Activated CD8-positive, alpha-beta T cell treated with anti-CD3 and anti-CD28 coated beads, Interleukin-2, amount 10 ng/mL, durations not matched to agents 7 days and 5 days (primary cell): ENCODE measurements at regions not wholly inside any gene's neighbourhood (a gene's known extent, or its start where the extent isn't known, plus 50 kb on each side); places are given as distances from the start of the nearest gene placed in this dataset.

Experiments used
- ATAC-seq: fragments of 150-1000 bp; cut with Tn5 transposase; one replicate; pipeline ENCODE4 v1.10.0; 2021; ENCODE audit warnings: moderate library complexity
- CTCF ChIA-PET: fragments of 350-600 bp; sonication (Branson Sonifier 250); formaldehyde crosslinking; loops from one replicate; lab custom pipeline; 2021; ENCODE audit warnings: antibody characterized with exemption; lab: Charles Lee
- POLR2A ChIA-PET: fragments of 350-600 bp; sonication (Branson Sonifier 250); formaldehyde crosslinking; loops from one replicate; lab custom pipeline; 2021; ENCODE audit warnings: antibody characterized with exemption; lab: Charles Lee
- DNase-seq: peaks from one replicate; pipeline ENCODE4 v3.0.0-alpha.2; 2020
- H3K27ac Mint-ChIP-seq: one replicate; pipeline ENCODE4 v1.8.0; 2021; ENCODE audit warnings: mild to moderate bottlenecking, mixed read lengths
- H3K27me3 Mint-ChIP-seq: one replicate; pipeline ENCODE4 v1.8.0; 2021; ENCODE audit warnings: low read depth, mixed read lengths
- H3K36me3 Mint-ChIP-seq: one replicate; pipeline ENCODE4 v1.8.0; 2021; ENCODE audit warnings: low read depth, mixed read lengths
- H3K4me1 Mint-ChIP-seq: one replicate; pipeline ENCODE4 v1.8.0; 2021; ENCODE audit warnings: low read depth, mixed read lengths
- H3K4me3 Mint-ChIP-seq: one replicate; pipeline ENCODE4 v1.8.0; 2021; ENCODE audit warnings: mild to moderate bottlenecking, mixed read lengths
- H3K9me3 Mint-ChIP-seq: one replicate; pipeline ENCODE4 v1.8.0; 2022; ENCODE audit warnings: mixed read lengths; ENCODE audit not compliant: insufficient read depth

- ChIA-PET POLR2A (no interaction called here), CTCF (interaction anchor here (0.7 to 1.2 kb wide), 3 partner anchors 22 to 170 kb away, joined by 3 to 8 read pairs (median 4); no protein-coding TSS in a partner anchor)
- Mint-ChIP-seq H3K4me1 (peaks cover 23% of the 10 kb centered on the region), H3K36me3 (no peaks in the 10 kb centered on the region), H3K27ac (no peak overlapping the region), H3K9me3 (no peaks in the 10 kb centered on the region), H3K27me3 (no peaks in the 10 kb centered on the region), H3K4me3 (no peak overlapping the region)
- DNase-seq = no peak
- no peak for ATAC-seq
Observed at GRCh38 chr5:68456756-68457217, 241.2 kb downstream of the PIK3R1 start.

- H3K27me3 Mint-ChIP-seq = no peaks in the 10 kb centered on the region
- no peaks in the 10 kb centered on the region for H3K9me3 Mint-ChIP-seq
- DNase-seq = no peak
- H3K36me3 Mint-ChIP-seq = no peaks in the 10 kb centered on the region
- H3K4me3 Mint-ChIP-seq = no peak overlapping the region
- POLR2A ChIA-PET = no interaction called here
- no peak for ATAC-seq
- CTCF ChIA-PET = interaction anchor here (1.2 kb wide), 1 partner anchor 170 kb away, joined by 8 read pairs; no protein-coding TSS in a partner anchor
- H3K4me1 Mint-ChIP-seq = peaks cover 23% of the 10 kb centered on the region
- no peak overlapping the region for H3K27ac Mint-ChIP-seq
Observed at GRCh38 chr5:68457285-68457684, 241.7 kb downstream of the PIK3R1 start.

DNA sequence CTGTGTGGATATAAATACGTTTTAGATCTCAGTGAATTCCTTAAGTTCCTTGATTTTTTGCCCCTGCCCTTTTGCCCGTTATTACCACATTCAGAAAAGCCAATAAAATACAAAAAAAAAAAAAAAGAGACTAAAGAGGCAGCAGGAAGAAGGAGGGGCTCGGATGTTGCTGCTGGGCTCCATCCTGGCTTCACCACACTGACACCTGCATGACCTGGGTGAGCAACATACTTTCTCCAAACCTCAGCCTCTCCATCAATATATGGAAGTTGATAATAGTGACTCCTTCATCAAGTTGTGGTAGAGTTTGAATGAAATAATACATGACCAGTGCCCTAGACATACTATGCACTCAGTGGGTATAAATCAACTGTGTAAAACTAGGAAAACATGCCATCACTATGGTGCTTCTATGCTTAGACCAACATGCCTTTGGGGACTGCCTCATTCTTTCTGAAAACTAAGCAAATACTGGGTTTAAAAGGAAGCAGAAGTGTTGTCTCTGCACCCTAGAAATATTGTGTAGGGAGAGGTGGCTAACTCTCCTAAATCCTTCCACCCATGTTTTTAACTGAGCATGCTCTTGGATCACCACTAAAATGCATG, 243.0 kb downstream of the PIK3R1 start:
- ATAC-seq (no peak), DNase-seq (peak; percentile 55)
- ChIA-PET POLR2A (interaction anchor here (0.8 kb wide), 1 partner anchor 170 kb away, joined by 3 read pairs; no protein-coding TSS in a partner anchor), CTCF (interaction anchor here (1.0 to 7.6 kb wide), 3 partner anchors 80 to 171 kb away, joined by 4 to 122 read pairs (median 4); no protein-coding TSS in a partner anchor)
- H3K27ac Mint-ChIP-seq = no peak overlapping the region
- peaks cover 23% of the 10 kb centered on the region for H3K4me1 Mint-ChIP-seq
- H3K9me3 Mint-ChIP-seq = no peaks in the 10 kb centered on the region
- H3K27me3 Mint-ChIP-seq = no peaks in the 10 kb centered on the region
- no peaks in the 10 kb centered on the region for H3K36me3 Mint-ChIP-seq
- H3K4me3 Mint-ChIP-seq = no peak overlapping the region

GRCh38 chr5:68459093-68459809, 243.7 kb downstream of the PIK3R1 start:
- POLR2A ChIA-PET = interaction anchor here (0.8 kb wide), 1 partner anchor 171 kb away, joined by 3 read pairs; no protein-coding TSS in a partner anchor
- H3K9me3 Mint-ChIP-seq = no peaks in the 10 kb centered on the region
- no peak overlapping the region for H3K4me3 Mint-ChIP-seq
- H3K27ac Mint-ChIP-seq = no peak overlapping the region
- no peaks in the 10 kb centered on the region for H3K27me3 Mint-ChIP-seq
- DNase-seq (no peak), ATAC-seq (no peak)
- H3K36me3 Mint-ChIP-seq = no peaks in the 10 kb centered on the region
- CTCF ChIA-PET = interaction anchor here (1.0 to 7.6 kb wide), 4 partner anchors 81 to 172 kb away, joined by 4 to 122 read pairs (median 4); no protein-coding TSS in a partner anchor
- H3K4me1 Mint-ChIP-seq = peaks cover 23% of the 10 kb centered on the region

- no peak for DNase-seq
- ChIA-PET CTCF (interaction anchor here (1.0 to 7.6 kb wide), 5 partner anchors 10 to 173 kb away, joined by 4 to 122 read pairs (median 5); no protein-coding TSS in a partner anchor), POLR2A (no interaction called here)
- Mint-ChIP-seq H3K9me3 (no peaks in the 10 kb centered on the region), H3K36me3 (no peaks in the 10 kb centered on the region), H3K27ac (no peak overlapping the region), H3K4me3 (no peak overlapping the region), H3K4me1 (peaks cover 23% of the 10 kb centered on the region), H3K27me3 (no peaks in the 10 kb centered on the region)
- no peak for ATAC-seq
Observed at GRCh38 chr5:68459810-68460139, 244.2 kb downstream of the PIK3R1 start.

- no peak overlapping the region for H3K4me3 Mint-ChIP-seq
- no peaks in the 10 kb centered on the region for H3K27me3 Mint-ChIP-seq
Observed at GRCh38 chr5:68460147-68460798, 244.7 kb downstream of the PIK3R1 start.

DNA sequence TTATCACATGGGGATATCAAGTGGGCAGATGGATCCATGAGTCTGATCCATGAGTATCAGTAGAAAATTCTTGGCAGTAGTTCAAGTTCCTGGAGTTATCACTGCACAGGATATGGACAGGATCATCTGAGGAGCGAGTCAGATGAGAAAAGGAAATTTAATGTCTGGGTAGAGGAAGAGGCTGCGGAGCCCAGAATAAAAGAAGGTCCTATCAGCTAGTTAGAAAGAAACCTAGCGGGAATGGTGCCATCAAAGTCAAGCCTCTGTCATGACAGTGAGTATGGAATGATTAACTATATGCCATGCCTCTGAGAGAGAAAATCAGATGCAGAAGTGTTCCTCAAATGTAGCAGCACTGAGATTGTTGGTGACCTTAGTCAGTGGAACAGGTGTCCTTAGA, 248.1 kb downstream of the PIK3R1 start:
- ATAC-seq (no peak), DNase-seq (no peak)
- Mint-ChIP-seq H3K27ac (no peak overlapping the region), H3K27me3 (no peaks in the 10 kb centered on the region), H3K36me3 (no peaks in the 10 kb centered on the region), H3K4me3 (no peak overlapping the region), H3K9me3 (no peaks in the 10 kb centered on the region), H3K4me1 (peaks cover 13% of the 10 kb centered on the region)
- CTCF ChIA-PET = interaction anchor here (0.8 to 7.6 kb wide), 5 partner anchors 9 to 211 kb away, joined by 3 to 122 read pairs (median 7); no protein-coding TSS in a partner anchor
- POLR2A ChIA-PET = no interaction called here

More at GRCh38 chr5:68460147-68460798, 244.7 kb downstream of the PIK3R1 start:
- ChIA-PET POLR2A (no interaction called here), CTCF (interaction anchor here (1.0 to 7.6 kb wide), 8 partner anchors 11 to 176 kb away, joined by 3 to 122 read pairs (median 5); no protein-coding TSS in a partner anchor)
- no peaks in the 10 kb centered on the region for H3K36me3 Mint-ChIP-seq
- H3K27ac Mint-ChIP-seq = no peak overlapping the region
- H3K9me3 Mint-ChIP-seq = no peaks in the 10 kb centered on the region
- peak; percentile 72 for DNase-seq
- ATAC-seq = peak; percentile 66
- peaks cover 23% of the 10 kb centered on the region for H3K4me1 Mint-ChIP-seq

DNA sequence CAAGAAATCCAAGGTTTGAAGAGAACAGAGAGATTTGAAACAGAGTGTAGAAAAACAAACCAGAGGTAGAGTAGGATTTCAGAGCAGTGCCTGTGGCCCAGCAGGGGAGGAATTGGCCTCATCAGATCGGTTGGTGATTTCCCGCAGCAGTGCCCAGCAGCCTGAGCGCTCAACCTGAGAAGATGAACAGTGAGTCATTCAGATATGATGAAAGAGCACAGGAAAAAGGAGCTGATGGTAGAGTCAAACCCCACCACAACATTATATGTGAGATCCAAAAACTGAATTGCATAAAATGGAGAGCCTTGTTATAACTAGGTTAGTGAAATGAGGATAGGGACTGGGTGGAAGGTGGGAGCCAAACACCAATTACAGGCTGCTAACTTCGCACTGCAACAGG, 248.9 kb downstream of the PIK3R1 start:
- POLR2A ChIA-PET = no interaction called here
- Mint-ChIP-seq H3K9me3 (no peaks in the 10 kb centered on the region), H3K27me3 (peaks cover 4% of the 10 kb centered on the region), H3K27ac (no peak overlapping the region), H3K36me3 (no peaks in the 10 kb centered on the region), H3K4me3 (no peak overlapping the region), H3K4me1 (peaks cover 5% of the 10 kb centered on the region)
- CTCF ChIA-PET = interaction anchor here (0.8 to 7.6 kb wide), 5 partner anchors 8 to 247 kb away, joined by 3 to 122 read pairs (median 3); no protein-coding TSS in a partner anchor
- ATAC-seq = peak; percentile 64
- DNase-seq = peak; percentile 45

- Mint-ChIP-seq H3K27me3 (peaks cover 8% of the 10 kb centered on the region), H3K36me3 (no peaks in the 10 kb centered on the region), H3K4me3 (no peak overlapping the region), H3K4me1 (peaks cover under 1% of the 10 kb centered on the region), H3K27ac (no peak overlapping the region), H3K9me3 (no peaks in the 10 kb centered on the region)
- ChIA-PET CTCF (interaction anchor here (0.8 to 7.6 kb wide), 4 partner anchors 172 to 248 kb away, joined by 3 to 122 read pairs (median 4); no protein-coding TSS in a partner anchor), POLR2A (no interaction called here)
- peak; percentile 50 for DNase-seq
- ATAC-seq = peak; percentile 50
Observed at GRCh38 chr5:68465133-68465532, 249.6 kb downstream of the PIK3R1 start.

- H3K36me3 Mint-ChIP-seq = no peaks in the 10 kb centered on the region
- H3K27me3 Mint-ChIP-seq = peaks cover 11% of the 10 kb centered on the region
- H3K4me1 Mint-ChIP-seq = no peaks in the 10 kb centered on the region
- DNase-seq = no peak
- ChIA-PET CTCF (interaction anchor here (7.6 kb wide), 1 partner anchor 179 kb away, joined by 122 read pairs; no protein-coding TSS in a partner anchor), POLR2A (no interaction called here)
- H3K9me3 Mint-ChIP-seq = no peaks in the 10 kb centered on the region
- no peak overlapping the region for H3K4me3 Mint-ChIP-seq
- no peak overlapping the region for H3K27ac Mint-ChIP-seq
- ATAC-seq = no peak
Observed at GRCh38 chr5:68465934-68466551, 250.5 kb downstream of the PIK3R1 start.

DNA sequence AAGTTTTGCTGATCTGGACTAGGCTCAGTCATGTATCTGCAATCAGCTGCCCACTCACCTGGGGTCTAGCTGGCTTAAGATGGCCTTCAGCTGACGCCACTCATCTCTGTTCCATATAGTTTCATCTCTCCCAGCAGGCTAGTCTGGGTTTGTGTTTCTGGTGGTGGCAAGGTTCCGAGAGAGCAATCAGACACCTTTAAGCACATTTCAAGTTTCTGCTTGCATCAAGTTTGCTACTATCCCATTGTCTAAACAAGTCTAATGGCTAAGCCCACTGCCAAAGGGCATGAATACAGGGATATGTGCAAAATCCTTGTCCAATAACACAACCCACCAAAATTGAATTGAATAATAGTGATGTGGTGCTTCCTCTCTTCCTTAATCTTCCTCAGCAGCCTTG, 251.7 kb downstream of the PIK3R1 start:
- no peaks in the 10 kb centered on the region for H3K4me1 Mint-ChIP-seq
- CTCF ChIA-PET = no interaction called here
- H3K27me3 Mint-ChIP-seq = peaks cover 13% of the 10 kb centered on the region
- DNase-seq = no peak
- POLR2A ChIA-PET = no interaction called here
- H3K4me3 Mint-ChIP-seq = no peak overlapping the region
- ATAC-seq = no peak
- no peak overlapping the region for H3K27ac Mint-ChIP-seq
- H3K36me3 Mint-ChIP-seq = no peaks in the 10 kb centered on the region
- H3K9me3 Mint-ChIP-seq = no peaks in the 10 kb centered on the region
